GM21381 (cell line): ENCODE measurements at regions not wholly inside any gene's neighbourhood (a gene's known extent, or its start where the extent isn't known, plus 50 kb on each side); places are given as distances from the start of the nearest gene placed in this dataset.

ENCODE experiments used
- ATAC-seq: cut with Tn5 transposase; IDR thresholded peaks from one replicate; pipeline ENCODE4 v1.9.1; 2021; ENCODE audit warnings: mild to moderate bottlenecking, moderate library complexity; ENCODE audit not compliant: unreplicated experiment

- ATAC-seq: no peak
These were observed 936.2 kb downstream of the DSC3 start for GRCh38 chr18:30106356-30106755.

DNA sequence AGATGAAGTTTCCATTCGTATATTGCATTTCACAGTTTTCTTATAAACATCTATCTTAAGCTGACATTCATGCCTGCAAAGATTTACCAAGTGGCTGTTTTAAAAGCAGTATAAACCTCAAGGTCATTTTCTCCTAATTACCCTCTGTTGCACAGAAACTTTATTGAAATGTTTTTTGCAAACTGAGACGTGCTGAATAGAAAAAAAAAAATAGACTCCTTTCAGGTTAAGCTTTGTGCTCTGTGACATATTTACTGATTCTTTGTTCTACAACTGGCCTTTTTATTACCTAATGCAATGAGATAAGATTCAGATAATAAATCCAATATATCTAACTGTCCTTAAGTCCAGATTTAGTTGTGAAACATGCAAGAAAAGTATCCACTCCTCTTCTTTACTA is 938.7 kb downstream of the DSC3 start:
- no peak for ATAC-seq

DNA sequence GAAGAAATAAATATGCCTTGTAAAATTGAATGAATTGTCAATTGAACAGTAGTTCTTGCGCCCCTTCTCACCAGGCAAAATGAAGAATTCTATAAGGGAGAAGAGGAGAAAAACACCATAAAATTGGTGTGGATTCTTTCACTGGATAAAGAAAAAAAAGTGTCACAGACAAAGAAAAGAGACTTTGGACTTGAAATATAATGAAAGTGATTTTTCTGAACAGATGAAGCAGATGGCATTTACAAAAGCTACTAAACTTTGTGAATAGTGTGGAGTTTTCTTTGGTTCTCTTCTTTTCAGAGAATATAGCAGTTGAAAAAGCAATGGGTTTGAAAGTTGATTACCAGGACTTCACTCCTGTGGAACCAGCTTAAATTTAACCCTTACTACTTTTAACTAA is 945.7 kb downstream of the DSC3 start:
- ATAC-seq: no peak

DNA sequence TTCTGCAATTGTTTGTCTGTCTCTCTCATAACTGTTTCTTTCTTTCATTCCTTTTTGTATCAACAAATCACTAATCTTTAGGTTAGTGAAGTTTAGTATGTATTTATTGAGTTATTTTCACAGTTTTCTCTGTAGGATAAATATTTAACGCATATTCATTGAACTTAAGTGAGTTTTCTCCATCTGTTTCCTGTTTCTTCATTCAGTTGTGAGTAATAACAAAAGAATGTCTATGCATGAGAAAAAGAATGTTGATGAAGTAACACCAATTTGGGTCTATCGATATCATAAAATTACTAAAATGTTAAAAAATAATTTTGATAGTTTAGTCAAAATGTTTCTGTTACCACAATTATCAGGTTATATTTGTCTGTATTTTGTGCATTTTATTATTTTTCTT is 948.0 kb downstream of the DSC3 start:
- ATAC-seq: no peak

DNA sequence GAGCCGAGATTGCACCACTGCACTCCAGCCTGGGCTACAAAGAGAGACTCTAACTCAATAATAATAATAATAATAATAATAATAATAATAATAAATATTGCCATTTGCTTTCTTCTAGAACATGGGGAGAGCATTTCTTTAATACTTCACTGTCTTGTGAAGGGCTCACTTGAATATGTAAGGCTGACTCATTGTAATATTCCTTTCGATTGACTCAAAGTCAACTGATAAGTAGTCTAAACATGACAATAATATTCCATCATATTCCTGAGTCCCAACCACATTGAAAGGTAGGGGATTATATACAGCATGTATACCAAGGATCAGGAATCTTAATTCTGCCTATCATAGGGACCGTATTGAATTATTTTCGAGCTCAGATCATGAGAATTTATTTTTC is 949.2 kb downstream of the DSC3 start:
- ATAC-seq: no peak

DNA sequence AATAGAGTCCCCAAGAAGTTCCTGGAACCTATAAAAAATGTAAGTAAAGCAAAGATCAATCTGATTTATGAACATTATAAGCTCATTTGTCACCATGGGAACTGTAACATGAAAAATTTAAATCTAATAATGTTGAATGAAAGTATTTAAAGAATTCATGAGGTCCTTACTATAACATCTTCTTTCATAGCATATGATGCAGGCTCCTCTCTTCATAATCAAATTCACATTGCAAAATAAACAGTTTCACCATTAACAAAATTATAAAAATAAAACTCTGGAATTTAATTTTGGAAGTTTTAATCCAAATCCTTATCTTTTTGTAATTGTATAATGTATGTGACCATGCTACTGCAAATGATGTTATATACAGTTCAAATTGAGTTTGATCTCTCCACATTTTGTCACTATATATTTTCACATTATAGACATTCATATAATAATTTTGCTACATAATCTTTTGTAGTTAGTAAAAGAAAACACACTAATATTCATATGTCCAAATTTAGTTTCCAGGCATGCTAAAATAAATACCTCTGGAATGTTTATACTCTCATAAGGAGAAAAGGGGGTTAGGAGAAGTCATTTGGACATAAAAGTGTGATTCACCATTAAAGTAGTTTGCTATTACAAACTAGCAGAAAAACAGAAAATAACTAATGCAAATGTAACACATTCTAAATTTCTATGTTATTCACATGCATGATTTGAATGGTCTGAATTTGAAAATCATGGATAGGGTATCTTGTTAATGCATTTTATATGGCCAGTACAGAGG is 954.1 kb downstream of the DSC3 start:
- ATAC-seq: no peak

DNA sequence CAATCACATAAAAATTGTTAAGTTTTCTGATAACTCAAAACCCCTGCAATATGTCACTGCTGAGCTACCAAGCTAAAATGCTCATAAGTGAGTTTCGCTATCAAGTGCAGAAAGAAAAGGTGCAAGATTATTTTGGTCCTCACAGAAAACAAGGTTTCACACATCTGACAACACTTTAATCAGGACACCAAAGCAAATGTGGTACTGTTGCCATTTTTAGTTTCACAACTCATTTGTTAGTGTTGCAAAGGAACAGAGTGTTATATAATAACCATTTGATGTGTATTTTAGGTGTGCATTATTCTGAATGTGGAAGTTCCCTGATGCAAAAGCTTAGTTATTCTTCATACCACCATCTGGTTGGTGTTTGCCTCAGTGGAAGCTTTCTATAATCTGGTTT is 956.2 kb downstream of the DSC3 start:
- no peak for ATAC-seq

GRCh38 chr18:30081122-30081521 is 961.4 kb downstream of the DSC3 start:
- ATAC-seq: no peak

DNA sequence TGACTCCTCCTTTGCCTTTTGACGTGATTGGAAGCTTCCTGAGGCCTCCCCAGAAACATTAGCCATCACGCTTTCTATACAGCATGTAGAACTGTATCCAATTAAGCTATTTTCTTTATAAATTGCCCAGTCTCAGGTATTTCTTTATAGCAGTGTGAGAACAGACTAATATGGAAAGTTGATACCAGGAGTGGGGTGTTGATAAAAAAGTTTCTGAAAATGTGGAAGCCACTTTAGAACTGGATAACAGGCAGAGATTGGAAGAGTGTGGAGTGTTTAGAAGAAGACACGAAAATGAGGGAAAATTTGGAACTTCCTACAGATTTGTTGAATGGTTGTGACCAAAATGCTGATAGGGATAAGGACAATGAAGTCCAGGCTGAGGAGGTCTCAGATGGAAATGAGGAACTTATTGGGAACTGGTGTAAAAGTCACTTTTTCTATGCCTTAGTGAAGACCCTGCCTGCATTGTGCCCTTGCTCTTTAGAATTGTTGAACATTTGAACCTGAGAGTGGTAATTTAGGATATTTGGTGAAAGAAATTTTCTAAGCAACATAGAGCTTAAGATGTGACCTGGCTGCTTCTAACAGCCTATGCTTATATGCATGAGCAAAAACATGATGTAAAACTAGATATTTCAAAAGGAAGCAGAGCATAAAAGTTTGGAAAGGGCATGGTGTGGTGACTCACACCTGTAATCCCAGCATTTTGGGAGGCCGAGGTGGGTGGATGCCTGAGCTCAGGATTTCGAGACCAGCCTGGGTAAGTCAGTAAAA is 969.7 kb downstream of the DSC3 start:
- no peak for ATAC-seq

- ATAC-seq: no peak
These were observed 976.3 kb downstream of the DSC3 start for GRCh38 chr18:30066288-30066687.

- ATAC-seq: no peak
These were observed 985.1 kb downstream of the DSC3 start for GRCh38 chr18:30057398-30057797.

- no peak for ATAC-seq
These were observed 986.0 kb downstream of the DSC3 start for GRCh38 chr18:30056528-30056927.

GRCh38 chr18:30044496-30044895 is 998.0 kb downstream of the DSC3 start:
- ATAC-seq: no peak

DNA sequence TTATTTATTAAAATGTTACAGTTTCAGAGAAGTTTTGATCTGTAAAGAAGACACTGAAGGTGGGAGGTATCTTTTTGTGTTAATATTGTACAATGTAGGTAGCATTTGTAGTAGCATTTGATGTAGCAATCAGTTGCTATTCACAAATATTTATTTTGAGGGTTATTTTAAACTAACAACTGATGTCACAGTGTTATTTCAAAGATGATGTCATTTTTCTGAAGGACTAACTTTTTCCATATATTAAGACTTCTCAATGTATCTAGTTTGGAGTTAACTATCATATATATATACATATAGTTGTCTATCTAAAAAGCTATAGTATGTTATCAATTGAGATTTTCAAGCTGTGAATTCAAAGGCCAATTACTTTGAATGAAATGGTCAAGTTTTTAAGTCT is 1003.3 kb downstream of the DSC3 start:
- ATAC-seq: no peak

GRCh38 chr18:30034818-30035217 is 1007.7 kb downstream of the DSC3 start:
- no peak for ATAC-seq

GRCh38 chr18:30016179-30016578 is 1026.4 kb downstream of the DSC3 start:
- no peak for ATAC-seq

DNA sequence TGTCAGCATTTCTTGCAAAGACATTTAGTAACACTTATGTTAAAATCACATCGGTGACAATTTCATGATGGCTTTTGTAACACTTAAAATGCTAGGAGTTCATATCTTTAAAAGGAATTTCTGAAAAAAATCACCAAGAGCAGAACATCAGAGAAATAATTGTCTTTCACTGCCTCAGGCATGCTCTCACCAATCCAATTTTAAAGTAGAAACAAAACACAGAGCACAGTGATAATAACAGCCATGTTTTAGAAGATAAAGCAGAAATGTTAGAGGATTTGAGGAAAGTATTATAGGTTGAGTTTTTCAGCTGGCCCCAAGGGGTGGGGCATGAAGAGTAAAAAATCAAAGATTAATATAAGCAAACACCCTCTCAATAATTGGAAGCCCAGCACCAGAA is 1037.6 kb downstream of the DSC3 start:
- no peak for ATAC-seq

GRCh38 chr18:29982218-29982617 is 1060.3 kb downstream of the DSC3 start:
- no peak for ATAC-seq

DNA sequence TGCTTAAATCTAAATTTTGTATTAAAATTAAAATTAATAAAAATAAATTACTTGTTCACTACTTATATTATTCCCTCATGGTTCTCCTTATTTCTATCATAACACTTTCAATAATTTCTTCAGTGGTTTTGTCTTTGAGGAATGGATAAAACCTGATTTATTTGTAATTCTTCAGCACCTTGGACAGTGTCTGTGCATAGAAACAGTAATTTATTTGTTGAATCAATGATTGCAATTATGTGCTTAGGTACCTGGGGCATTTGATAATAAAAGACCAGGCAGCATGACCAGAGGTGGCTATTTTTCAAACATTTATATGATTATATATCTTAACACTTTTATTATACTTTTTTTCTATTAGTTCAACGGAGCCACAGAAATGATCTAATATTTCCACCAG is 1062.7 kb downstream of the DSC3 start:
- no peak for ATAC-seq

- no peak for ATAC-seq
These were observed 1072.7 kb downstream of the DSC3 start for GRCh38 chr18:29969876-29970275.

DNA sequence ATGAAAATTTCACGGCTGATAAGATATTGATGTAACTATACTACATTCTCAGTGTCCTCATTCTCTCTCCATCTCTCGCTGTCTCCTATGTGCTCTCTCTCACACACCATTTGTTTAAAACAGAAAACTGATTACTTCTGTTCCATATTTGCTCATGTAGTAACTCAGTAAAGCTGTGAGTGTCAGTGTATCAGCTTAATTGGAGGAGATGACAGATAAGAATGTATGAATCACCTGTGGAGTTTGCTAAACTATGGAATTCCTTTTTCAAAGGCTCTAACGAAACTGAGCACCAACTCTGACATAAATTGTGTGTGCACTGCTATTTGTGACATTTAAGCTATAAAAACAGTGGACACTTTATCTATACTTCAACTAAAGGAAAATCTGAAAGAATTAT is 1080.0 kb downstream of the DSC3 start:
- no peak for ATAC-seq

GRCh38 chr18:29960539-29960938 is 1082.0 kb downstream of the DSC3 start:
- ATAC-seq: no peak
